ENCODE measurements at regions not wholly inside any gene's neighbourhood (a gene's known extent, or its start where the extent isn't known, plus 50 kb on each side); places are given as distances from the start of the nearest gene placed in this dataset.

GRCh38 chr4:52273885-52274284 lies 222.8 kb downstream of the SPATA18 start:
- TF ChIP-seq, protein P1, sequence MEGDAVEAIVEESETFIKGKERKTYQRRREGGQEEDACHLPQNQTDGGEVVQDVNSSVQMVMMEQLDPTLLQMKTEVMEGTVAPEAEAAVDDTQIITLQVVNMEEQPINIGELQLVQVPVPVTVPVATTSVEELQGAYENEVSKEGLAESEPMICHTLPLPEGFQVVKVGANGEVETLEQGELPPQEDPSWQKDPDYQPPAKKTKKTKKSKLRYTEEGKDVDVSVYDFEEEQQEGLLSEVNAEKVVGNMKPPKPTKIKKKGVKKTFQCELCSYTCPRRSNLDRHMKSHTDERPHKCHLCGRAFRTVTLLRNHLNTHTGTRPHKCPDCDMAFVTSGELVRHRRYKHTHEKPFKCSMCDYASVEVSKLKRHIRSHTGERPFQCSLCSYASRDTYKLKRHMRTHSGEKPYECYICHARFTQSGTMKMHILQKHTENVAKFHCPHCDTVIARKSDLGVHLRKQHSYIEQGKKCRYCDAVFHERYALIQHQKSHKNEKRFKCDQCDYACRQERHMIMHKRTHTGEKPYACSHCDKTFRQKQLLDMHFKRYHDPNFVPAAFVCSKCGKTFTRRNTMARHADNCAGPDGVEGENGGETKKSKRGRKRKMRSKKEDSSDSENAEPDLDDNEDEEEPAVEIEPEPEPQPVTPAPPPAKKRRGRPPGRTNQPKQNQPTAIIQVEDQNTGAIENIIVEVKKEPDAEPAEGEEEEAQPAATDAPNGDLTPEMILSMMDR (conservative IDR thresholded peaks at IDR 0.05) = no peak
- TF ChIP-seq EZH2 (IDR thresholded peaks at IDR 0.05; ENCODE audit: low read depth) = no peak

Data from PC-9 (cell line).